Natural killer cell (primary cell): ENCODE measurements at regions not wholly inside any gene's neighbourhood (a gene's known extent, or its start where the extent isn't known, plus 50 kb on each side); places are given as distances from the start of the nearest gene placed in this dataset.

ENCODE experiments used
- ATAC-seq, 3 donors: fragments of 150-1000 bp in 2 of 3; fragments of 200-7000 bp in 1 of 3; cut with Tn5 transposase; 1 replicate in 1 of 3; 2 replicates in 2 of 3; pipeline ENCODE4 v1.10.0; 2021; ENCODE audit warnings: mild to moderate bottlenecking in 2 of 3, moderate library complexity in 2 of 3
- DNase-seq, 2 donors: peaks; one replicate each; pipeline versions ENCODE4 v3.0.0 to v3.0.0-alpha.2; 2013 to 2021; ENCODE audit warnings: mixed read lengths in 1 of 2
- H3K27ac ChIP-seq: one replicate; pipeline ENCODE4 v1.5.1; 2013; ENCODE audit warnings: mild to moderate bottlenecking, low read length
- H3K27me3 ChIP-seq: one replicate; pipeline ENCODE4 v1.6.1; 2013; ENCODE audit warnings: low read length; ENCODE audit not compliant: control insufficient read depth, insufficient read depth
- H3K36me3 ChIP-seq: one replicate; pipeline ENCODE4 v1.6.1; 2013; ENCODE audit warnings: low read length; ENCODE audit not compliant: control insufficient read depth, insufficient read depth
- H3K4me1 ChIP-seq: one replicate; pipeline ENCODE4 v1.6.1; 2013; ENCODE audit warnings: low read length; ENCODE audit not compliant: control insufficient read depth, insufficient read depth
- H3K4me3 ChIP-seq: one replicate; pipeline ENCODE4 v1.5.1; 2013; ENCODE audit warnings: low read length
- H3K9me3 ChIP-seq: one replicate; pipeline ENCODE4 v1.6.1; 2013; ENCODE audit warnings: low read length; ENCODE audit not compliant: control insufficient read depth, insufficient read depth
- H3K27ac Mint-ChIP-seq, 2 donors: one replicate each; pipeline ENCODE4 v1.8.0; 2022; ENCODE audit warnings: mild to moderate bottlenecking in 2 of 2, mixed read lengths in 2 of 2, moderate library complexity in 1 of 2
- H3K27me3 Mint-ChIP-seq, 2 donors: one replicate each; pipeline ENCODE4 v1.8.0; 2022; ENCODE audit warnings: low read depth in 2 of 2, mixed read lengths in 2 of 2
- H3K36me3 Mint-ChIP-seq: one replicate; pipeline ENCODE4 v1.8.0; 2022; ENCODE audit warnings: mixed read lengths
- H3K4me1 Mint-ChIP-seq, 2 donors: one replicate each; pipeline ENCODE4 v1.8.0; 2022; ENCODE audit warnings: mixed read lengths in 2 of 2
- H3K4me3 Mint-ChIP-seq: one replicate; pipeline ENCODE4 v1.8.0; 2022; ENCODE audit warnings: mild to moderate bottlenecking, moderate library complexity, mixed read lengths
- H3K9me3 Mint-ChIP-seq, 2 donors: one replicate each; pipeline ENCODE4 v1.8.0; 2022; ENCODE audit warnings: mixed read lengths in 2 of 2
- CTCF ChIP-seq: fragments of 200-600 bp; IDR thresholded peaks from one replicate; pipeline ENCODE4 v1.8.0; 2022; ENCODE audit warnings: antibody characterized with exemption
- WGBS: methylation state at CpG from one replicate; pipeline ENCODE4 v1.1.7; 2013; ENCODE audit warnings: missing lambda C conversion rate; ENCODE audit not compliant: insufficient coverage; 5-methylcytosine and 5-hydroxymethylcytosine counted together
- intact Hi-C: fragments of 100-400 bp; cut with micrococcal nuclease; formaldehyde crosslinking; loops from one replicate; pipeline ENCODE4 v1.14.2; 2022

GRCh38 chr10:130858626-130859025, 452.9 kb downstream of the TCERG1L start:
- no peak for TF ChIP-seq CTCF
- 76% methylated on average over 2 of the region's 2 CpGs for WGBS

GRCh38 chr10:130859427-130859826, 452.1 kb downstream of the TCERG1L start:
- peaks cover 11% of the 10 kb centered on the region for H3K36me3 Mint-ChIP-seq

More at GRCh38 chr10:130858626-130859025, 452.9 kb downstream of the TCERG1L start:
- Histone ChIP-seq H3K36me3 (no peaks in the 10 kb centered on the region), H3K4me1 (no peaks in the 10 kb centered on the region), H3K9me3 (peaks cover 5% of the 10 kb centered on the region), H3K27me3 (no peaks in the 10 kb centered on the region), H3K4me3 (no peak overlapping the region), H3K27ac (no peak overlapping the region)
- peaks cover 3 to 7% of the 10 kb centered on the region in 2 donors for H3K9me3 Mint-ChIP-seq
- H3K27ac Mint-ChIP-seq = no peak overlapping the region
- peaks cover 0 to 4% of the 10 kb centered on the region in 2 donors for H3K27me3 Mint-ChIP-seq
- ATAC-seq (no peak), DNase-seq (no peak)
- no peaks in the 10 kb centered on the region for H3K4me1 Mint-ChIP-seq
- peaks cover 17% of the 10 kb centered on the region for H3K36me3 Mint-ChIP-seq
- intact Hi-C loops = no loop called here
- no peak overlapping the region for H3K4me3 Mint-ChIP-seq

GRCh38 chr10:130862122-130862521, 449.4 kb downstream of the TCERG1L start:
- no peak for TF ChIP-seq CTCF
- no peaks in the 10 kb centered on the region for H3K4me1 ChIP-seq
- no peak overlapping the region for H3K4me3 ChIP-seq
- no peak overlapping the region for H3K27ac ChIP-seq
- Mint-ChIP-seq H3K27ac (no peak overlapping the region), H3K4me3 (no peak overlapping the region), H3K36me3 (no peaks in the 10 kb centered on the region), H3K9me3 (no peaks in the 10 kb centered on the region), H3K27me3 (peaks cover 0 to 4% of the 10 kb centered on the region in 2 donors), H3K4me1 (no peaks in the 10 kb centered on the region)
- H3K36me3 ChIP-seq = no peaks in the 10 kb centered on the region
- 88% methylated on average over 9 of the region's 10 CpGs for WGBS
- DNase-seq = no peak
- intact Hi-C loops = no loop called here
- no peaks in the 10 kb centered on the region for H3K9me3 ChIP-seq
- H3K27me3 ChIP-seq = no peaks in the 10 kb centered on the region
- no peak for ATAC-seq

More at GRCh38 chr10:130859427-130859826, 452.1 kb downstream of the TCERG1L start:
- Mint-ChIP-seq H3K27me3 (peaks cover 0 to 4% of the 10 kb centered on the region in 2 donors), H3K4me1 (no peaks in the 10 kb centered on the region), H3K9me3 (peaks cover 3% of the 10 kb centered on the region in 2 donors), H3K4me3 (no peak overlapping the region), H3K27ac (no peak overlapping the region)
- intact Hi-C loops = no loop called here
- no peaks in the 10 kb centered on the region for H3K36me3 ChIP-seq
- H3K27me3 ChIP-seq = no peaks in the 10 kb centered on the region
- H3K4me3 ChIP-seq = no peak overlapping the region
- TF ChIP-seq CTCF = no peak
- 84% methylated on average over 6 of the region's 6 CpGs for WGBS
- H3K27ac ChIP-seq = no peak overlapping the region
- H3K4me1 ChIP-seq = no peaks in the 10 kb centered on the region
- DNase-seq (no peak), ATAC-seq (no peak)
- H3K9me3 ChIP-seq = peaks cover 5% of the 10 kb centered on the region

GRCh38 chr10:130862626-130863025, 448.9 kb downstream of the TCERG1L start:
- Histone ChIP-seq H3K27me3 (no peaks in the 10 kb centered on the region), H3K4me3 (no peak overlapping the region), H3K9me3 (no peaks in the 10 kb centered on the region), H3K27ac (no peak overlapping the region), H3K4me1 (no peaks in the 10 kb centered on the region), H3K36me3 (no peaks in the 10 kb centered on the region)
- Mint-ChIP-seq H3K27me3 (no peaks in the 10 kb centered on the region), H3K9me3 (no peaks in the 10 kb centered on the region), H3K36me3 (no peaks in the 10 kb centered on the region), H3K4me1 (no peaks in the 10 kb centered on the region), H3K27ac (no peak overlapping the region), H3K4me3 (no peak overlapping the region)
- ATAC-seq (no peak), DNase-seq (no peak)
- 86% methylated on average over 8 of the region's 8 CpGs for WGBS
- intact Hi-C loops = no loop called here
- no peak for TF ChIP-seq CTCF
